ENCODE measurements at regions not wholly inside any gene's neighbourhood (a gene's known extent, or its start where the extent isn't known, plus 50 kb on each side); places are given as distances from the start of the nearest gene placed in this dataset.

- Histone ChIP-seq H3K4me1 (ENCODE audit: low read length) (no peaks in the 10 kb centered on the region), H3K4me3 (ENCODE audit: low read length) (no peak overlapping the region), H3K36me3 (replicated peaks; ENCODE audit: insufficient read depth, low read length) (no peaks in the 10 kb centered on the region), H4K20me1 (ENCODE audit: insufficient read depth, low read length) (no peaks in the 10 kb centered on the region), H3K9me2 (replicated peaks; ENCODE audit: insufficient read depth, low read length) (no peaks in the 10 kb centered on the region), H2AFZ (ENCODE audit: low read length) (no peak overlapping the region), H3K79me2 (ENCODE audit: low read length) (no peaks in the 10 kb centered on the region), H3K9ac (ENCODE audit: low read length) (no peak overlapping the region), H3K9me3 (replicated peaks; ENCODE audit: insufficient read depth, low read length) (no peaks in the 10 kb centered on the region), H3K27me3 (replicated peaks; ENCODE audit: insufficient read depth, low read length) (no peaks in the 10 kb centered on the region), H3K4me2 (ENCODE audit: low read depth, low read length) (no peak overlapping the region), H3F3A (ENCODE audit: insufficient read depth, low read length) (no peaks in the 10 kb centered on the region), H3K27ac (ENCODE audit: low read length) (no peak overlapping the region)
- no peak for DNase-seq
- TF ChIP-seq EZH2phosphoT487 (IDR thresholded peaks at IDR 0.05; ENCODE audit: low read length) (no peak), CTCF (IDR thresholded peaks at IDR 0.05; ENCODE audit: low read length) (no peak), EZH2 (optimal IDR thresholded peaks at IDR 0.05; ENCODE audit: low read depth, low read length) (no peak)
Measured at GRCh38 chr22:47504962-47505361, 742.5 kb downstream of the TBC1D22A start.

GRCh38 chr22:47498969-47499495, 736.6 kb downstream of the TBC1D22A start:
- no peaks in the 10 kb centered on the region for H4K20me1 ChIP-seq (ENCODE audit: insufficient read depth, low read length)
- no peak overlapping the region for H3K27ac ChIP-seq (ENCODE audit: low read length)
- H3K9me2 ChIP-seq (replicated peaks; ENCODE audit: insufficient read depth, low read length) = no peaks in the 10 kb centered on the region
- peaks cover 14% of the 10 kb centered on the region; the same call in 1 of the 2 replicates for H3K4me1 ChIP-seq (ENCODE audit: low read length)
- no peaks in the 10 kb centered on the region for H3K36me3 ChIP-seq (replicated peaks; ENCODE audit: insufficient read depth, low read length)
- no peaks in the 10 kb centered on the region for H3K27me3 ChIP-seq (replicated peaks; ENCODE audit: insufficient read depth, low read length)
- no peak for DNase-seq
- no peak overlapping the region for H2AFZ ChIP-seq (ENCODE audit: low read length)
- H3K4me3 ChIP-seq (ENCODE audit: low read length) = no peak overlapping the region
- TF ChIP-seq CTCF (IDR thresholded peaks at IDR 0.05; ENCODE audit: low read length) = no peak
- no peak for TF ChIP-seq EZH2 (optimal IDR thresholded peaks at IDR 0.05; ENCODE audit: low read depth, low read length)
- TF ChIP-seq EZH2phosphoT487 (IDR thresholded peaks at IDR 0.05; ENCODE audit: low read length) = no peak
- no peaks in the 10 kb centered on the region for H3F3A ChIP-seq (ENCODE audit: insufficient read depth, low read length)
- no peak overlapping the region for H3K9ac ChIP-seq (ENCODE audit: low read length)
- H3K79me2 ChIP-seq (ENCODE audit: low read length) = no peaks in the 10 kb centered on the region
- no peaks in the 10 kb centered on the region for H3K9me3 ChIP-seq (replicated peaks; ENCODE audit: insufficient read depth, low read length)
- no peak overlapping the region for H3K4me2 ChIP-seq (ENCODE audit: low read depth, low read length)

GRCh38 chr22:47497666-47498065, 735.2 kb downstream of the TBC1D22A start:
- Histone ChIP-seq H3K9me3 (replicated peaks; ENCODE audit: insufficient read depth, low read length) (no peaks in the 10 kb centered on the region), H2AFZ (ENCODE audit: low read length) (no peak overlapping the region), H3F3A (ENCODE audit: insufficient read depth, low read length) (no peaks in the 10 kb centered on the region), H3K27me3 (replicated peaks; ENCODE audit: insufficient read depth, low read length) (no peaks in the 10 kb centered on the region), H3K4me3 (ENCODE audit: low read length) (no peak overlapping the region), H3K4me2 (ENCODE audit: low read depth, low read length) (no peak overlapping the region), H3K9ac (ENCODE audit: low read length) (no peak overlapping the region), H4K20me1 (ENCODE audit: insufficient read depth, low read length) (no peaks in the 10 kb centered on the region), H3K27ac (ENCODE audit: low read length) (no peak overlapping the region), H3K79me2 (ENCODE audit: low read length) (no peaks in the 10 kb centered on the region), H3K36me3 (replicated peaks; ENCODE audit: insufficient read depth, low read length) (no peaks in the 10 kb centered on the region), H3K9me2 (replicated peaks; ENCODE audit: insufficient read depth, low read length) (no peaks in the 10 kb centered on the region), H3K4me1 (ENCODE audit: low read length) (peaks cover 14% of the 10 kb centered on the region; the same call in 1 of the 2 replicates)
- DNase-seq = no peak
- TF ChIP-seq EZH2 (optimal IDR thresholded peaks at IDR 0.05; ENCODE audit: low read depth, low read length) (no peak), CTCF (IDR thresholded peaks at IDR 0.05; ENCODE audit: low read length) (no peak), EZH2phosphoT487 (IDR thresholded peaks at IDR 0.05; ENCODE audit: low read length) (no peak)

Measured in MM.1S (cell line).